NCI-H2196 treated with DMSO at 0.1 percent for 48 hours (cell line): ENCODE measurements at regions not wholly inside any gene's neighbourhood (a gene's known extent, or its start where the extent isn't known, plus 50 kb on each side); places are given as distances from the start of the nearest gene placed in this dataset.
A peak's percentile ranks its signal among the peaks of the same experiment; 100 is the strongest.
"Not testable (repeated sequence)": the region's sequence is repeated elsewhere in the genome, so short reads cannot be mapped to it uniquely, and the experiment has no call there.

Experiments
- DNase-seq: peaks from one replicate; lab custom pipeline; 2025; ENCODE audit not compliant: unreplicated experiment; lab: John Stamatoyannopoulos, UW

GRCh38 chr2:17363846-17364245 is 154.4 kb downstream of the RAD51AP2 start:
- no peak for DNase-seq

GRCh38 chr2:17362956-17363355 is 155.3 kb downstream of the RAD51AP2 start:
- no peak for DNase-seq

DNA sequence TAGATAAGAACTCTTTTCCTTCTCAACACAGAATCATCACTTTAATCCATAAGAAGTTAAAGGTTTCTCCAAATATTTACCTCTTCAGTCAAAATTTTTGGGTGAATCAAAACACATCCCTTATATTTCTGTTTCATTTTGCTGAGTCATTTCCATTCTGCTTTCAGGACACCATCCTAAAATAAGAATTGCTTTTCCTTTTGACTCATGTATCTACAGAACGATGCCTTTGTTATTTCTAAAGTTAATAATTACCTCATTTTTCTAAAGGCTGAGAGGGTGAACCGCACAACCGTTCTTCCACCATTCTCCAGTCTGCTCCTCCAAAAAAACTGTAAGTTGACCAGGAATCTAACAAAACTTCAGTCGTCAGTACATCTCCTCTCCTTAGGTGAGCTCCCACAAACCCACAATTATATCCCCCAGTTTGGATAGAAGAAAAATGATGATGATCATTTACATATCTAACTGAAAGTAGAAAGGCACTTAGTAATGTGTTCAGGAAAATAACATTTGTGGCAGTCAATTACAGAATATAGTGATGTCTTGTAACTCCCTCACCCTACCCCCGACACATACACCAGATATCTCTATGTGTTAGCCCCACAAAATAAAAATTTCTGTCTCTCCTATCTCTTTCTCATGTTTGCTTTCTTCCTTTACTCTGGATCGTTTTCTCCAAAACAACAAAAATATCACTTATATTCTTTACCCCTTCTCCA is 162.5 kb downstream of the RAD51AP2 start:
- DNase-seq, result no peak

DNA sequence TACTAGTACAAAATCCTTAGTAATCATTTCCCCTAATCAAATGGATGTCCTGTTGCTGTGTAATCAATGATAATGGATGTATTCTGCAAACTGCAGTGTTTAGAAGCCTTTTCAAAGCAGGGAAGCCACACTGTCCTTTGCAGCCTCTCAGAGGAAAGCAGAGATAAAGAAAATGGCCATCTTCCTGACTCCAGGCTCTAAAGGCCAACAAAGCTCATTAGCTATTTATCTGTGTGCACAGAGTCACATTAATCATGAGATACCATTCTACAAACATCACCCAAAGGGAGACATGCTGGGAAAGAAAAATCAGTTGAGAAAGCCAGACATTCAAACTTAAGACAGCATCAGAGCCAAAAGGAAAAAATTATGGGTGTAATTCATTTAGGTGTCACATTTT is 165.0 kb downstream of the RAD51AP2 start:
- no peak for DNase-seq

GRCh38 chr2:17342692-17343091 is 175.5 kb downstream of the RAD51AP2 start:
- DNase-seq, result not testable (repeated sequence)

GRCh38 chr2:17337507-17337906 is 180.7 kb downstream of the RAD51AP2 start:
- no peak for DNase-seq

GRCh38 chr2:17336458-17336857 is 181.8 kb downstream of the RAD51AP2 start:
- no peak for DNase-seq

- DNase-seq, result no peak
Measured at GRCh38 chr2:17334300-17334699, 183.9 kb downstream of the RAD51AP2 start.

DNA sequence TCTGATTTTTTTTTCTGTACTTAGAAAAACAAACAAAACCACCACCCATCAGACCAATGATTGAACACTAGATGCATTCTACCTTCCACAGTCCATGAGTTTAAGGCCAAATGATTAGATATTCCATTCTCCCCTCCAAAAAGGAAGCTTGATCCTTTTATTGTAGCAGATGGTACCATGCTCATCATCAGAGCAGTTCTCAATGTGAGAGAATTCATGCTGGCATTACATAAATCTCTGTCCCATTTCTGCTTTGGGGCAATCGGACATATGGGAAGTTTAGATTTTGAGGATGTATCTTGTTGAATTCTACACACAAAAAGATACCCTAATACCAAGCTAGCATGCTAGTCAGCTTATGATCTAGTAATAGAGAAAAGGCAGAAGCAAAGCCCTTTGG is 186.6 kb downstream of the RAD51AP2 start:
- no peak for DNase-seq

DNA sequence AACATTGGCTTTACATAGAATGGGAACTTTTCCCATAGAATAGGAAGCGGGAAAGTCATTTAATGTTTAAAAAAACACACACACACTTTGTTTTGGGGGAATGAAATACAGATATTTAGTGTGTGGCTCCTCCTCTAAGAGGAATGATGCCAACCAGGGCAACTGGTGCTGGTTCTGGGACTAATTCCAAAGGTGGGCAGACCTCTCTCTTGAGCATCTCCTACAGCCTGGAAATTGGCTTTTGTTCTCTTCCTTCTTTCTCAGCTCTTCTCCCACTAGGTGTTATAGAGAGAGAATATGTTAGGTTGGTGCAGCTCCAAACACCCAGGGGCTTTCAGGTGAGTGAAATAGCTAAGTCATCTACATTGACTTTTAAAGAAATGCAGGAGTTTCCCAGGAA is 190.1 kb downstream of the RAD51AP2 start:
- no peak for DNase-seq

DNA sequence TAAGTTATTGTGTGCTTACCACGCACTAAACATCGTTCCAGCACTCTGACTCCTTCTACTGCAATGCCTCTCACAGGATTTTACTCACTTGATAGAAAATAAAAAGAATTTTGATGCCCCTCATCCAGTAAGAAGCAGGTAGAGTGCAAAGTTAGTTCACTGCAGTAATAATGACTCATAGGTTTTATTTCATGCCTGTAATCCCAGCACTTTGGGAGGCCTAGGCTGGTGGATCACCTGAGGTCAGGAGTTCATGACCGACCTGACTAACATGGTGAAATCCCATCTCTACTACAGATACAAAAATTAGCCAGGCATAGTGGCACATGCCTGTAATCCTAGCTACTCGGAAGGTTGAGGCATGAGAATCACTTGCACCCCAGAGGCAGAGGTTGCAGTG is 190.6 kb downstream of the RAD51AP2 start:
- DNase-seq, result no peak

DNA sequence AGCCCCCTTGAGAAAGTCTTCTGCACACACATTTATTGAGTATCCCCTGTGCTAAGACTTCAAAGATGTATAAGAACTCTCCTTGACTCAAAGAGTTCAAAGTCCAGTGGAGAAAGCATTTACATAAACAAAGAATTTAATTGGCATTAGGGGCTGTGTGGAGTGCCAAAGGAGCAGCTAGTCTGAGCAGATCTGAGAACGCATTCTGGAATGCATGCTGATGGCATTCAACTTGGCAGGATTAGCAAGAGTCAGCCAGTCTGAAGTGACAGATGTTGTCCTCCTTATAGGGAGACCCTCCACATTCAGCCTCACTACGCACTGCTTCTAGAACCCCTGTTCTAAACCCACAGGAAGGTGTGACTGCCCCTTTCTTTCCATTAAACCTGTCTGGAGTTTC is 191.5 kb downstream of the RAD51AP2 start:
- no peak for DNase-seq

DNA sequence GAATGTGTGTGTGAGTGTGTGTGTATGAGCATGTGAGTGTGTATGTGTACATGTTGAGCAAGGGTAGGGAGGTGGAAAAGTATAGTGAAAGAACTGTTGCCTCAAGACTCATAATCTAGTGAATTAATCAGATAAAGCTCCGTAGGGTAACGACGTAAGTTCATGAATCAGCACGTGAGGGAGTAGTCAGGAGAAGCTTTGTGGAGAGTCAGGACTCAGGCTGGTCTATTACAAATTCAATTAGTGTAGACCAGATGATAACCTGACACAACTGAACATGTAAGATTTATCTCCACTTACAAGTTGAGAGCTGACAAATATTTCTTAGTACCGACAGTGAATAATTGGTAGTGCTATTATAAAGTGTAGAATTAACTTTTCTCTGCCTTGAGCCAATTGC is 194.5 kb downstream of the RAD51AP2 start:
- no peak for DNase-seq

DNA sequence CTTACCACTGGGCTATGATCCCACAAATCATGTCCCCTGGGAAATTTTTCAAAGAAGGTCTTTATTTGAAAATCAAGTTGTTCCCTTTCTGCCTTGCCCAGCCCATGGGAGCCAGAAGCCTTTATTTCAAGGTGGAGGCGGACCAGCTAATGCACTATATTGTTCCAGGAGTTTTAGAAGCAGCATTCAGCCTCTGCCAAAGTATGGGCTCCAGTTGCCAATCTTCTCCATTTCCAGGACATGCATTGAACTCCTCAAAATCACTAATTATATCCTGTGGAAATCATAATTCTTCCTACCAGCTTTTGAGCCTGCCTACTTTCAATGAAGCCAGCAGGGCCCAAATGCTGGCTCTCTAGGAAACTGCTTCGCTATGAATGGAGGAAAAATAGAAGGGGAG is 195.8 kb downstream of the RAD51AP2 start:
- DNase-seq, result no peak

DNA sequence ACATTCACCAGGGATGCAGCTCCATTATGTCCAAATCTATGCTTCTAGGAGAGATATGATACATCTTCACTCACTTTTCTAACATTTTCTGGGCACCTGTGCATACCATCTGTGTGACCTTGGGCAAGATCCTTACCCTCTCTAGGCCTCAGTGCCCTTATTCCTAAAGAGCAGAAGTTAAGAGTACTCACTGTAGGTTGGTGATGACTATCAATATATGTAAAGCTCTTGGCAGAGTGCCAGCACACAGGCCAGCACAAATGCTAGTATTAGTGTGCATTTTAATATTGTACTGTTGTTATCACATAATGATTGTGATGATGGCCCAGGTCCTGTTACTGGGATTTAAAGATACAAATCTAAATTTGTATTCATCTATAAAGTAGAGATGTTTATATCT is 199.2 kb downstream of the RAD51AP2 start:
- DNase-seq, result no peak

- DNase-seq, result no peak
Measured at GRCh38 chr2:17318013-17318412, 200.2 kb downstream of the RAD51AP2 start.

GRCh38 chr2:17317439-17317976 is 200.7 kb downstream of the RAD51AP2 start:
- no peak for DNase-seq

- no peak for DNase-seq
Measured at GRCh38 chr2:17313261-17313660, 205.0 kb downstream of the RAD51AP2 start.

GRCh38 chr2:17311771-17312511 is 206.3 kb downstream of the RAD51AP2 start:
- no peak for DNase-seq

GRCh38 chr2:17311106-17311619 is 207.1 kb downstream of the RAD51AP2 start:
- no peak for DNase-seq

GRCh38 chr2:17309741-17310339 is 208.4 kb downstream of the RAD51AP2 start:
- peak; percentile 28 for DNase-seq

DNA sequence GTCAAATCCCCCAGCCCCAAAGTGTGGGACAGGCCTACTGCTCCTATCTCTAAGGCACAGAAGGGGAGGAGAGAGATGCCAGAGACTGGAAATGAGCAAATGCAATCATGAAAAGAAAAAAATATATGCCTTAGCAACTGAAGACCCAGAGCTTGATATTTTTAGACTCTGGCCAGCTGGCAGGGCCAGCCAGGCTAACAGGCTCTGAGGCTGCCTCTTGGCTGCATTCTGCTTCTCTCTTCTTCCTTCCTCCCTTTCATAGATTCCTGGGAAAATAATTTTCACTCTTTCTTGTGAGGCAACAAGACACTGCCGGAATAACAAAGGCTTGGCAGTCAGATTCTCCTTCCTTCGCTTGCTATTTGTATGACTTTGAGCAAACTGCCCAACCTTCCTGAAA is 209.1 kb downstream of the RAD51AP2 start:
- DNase-seq, result no peak
